Lower leg skin (tissue), 3 donors: ENCODE measurements at regions not wholly inside any gene's neighbourhood (a gene's known extent, or its start where the extent isn't known, plus 50 kb on each side); places are given as distances from the start of the nearest gene placed in this dataset.

Experiments used
- CTCF ChIP-seq, 3 donors: fragments of 450-650 bp; IDR thresholded peaks; one replicate each; pipeline ENCODE4 v1.5.1; 2016; ENCODE audit warnings: antibody characterized with exemption in 3 of 3, mild to moderate bottlenecking in 3 of 3, moderate library complexity in 2 of 3
- POLR2A ChIP-seq, 2 donors: fragments of 450-650 bp; IDR thresholded peaks; one replicate each; pipeline ENCODE4 v1.6.1; 2016 to 2017; ENCODE audit warnings: antibody characterized with exemption in 2 of 2, mild to moderate bottlenecking in 1 of 2, moderate library complexity in 1 of 2

GRCh38 chr10:130900441-130901160 is 410.9 kb downstream of the TCERG1L start:
- TF ChIP-seq CTCF (IDR thresholded peaks at IDR 0.05) (no peak), POLR2A (IDR thresholded peaks at IDR 0.05) (no peak)
